GM20000 (cell line): ENCODE measurements at regions not wholly inside any gene's neighbourhood (a gene's known extent, or its start where the extent isn't known, plus 50 kb on each side); places are given as distances from the start of the nearest gene placed in this dataset.

ENCODE experiments used
- DNase-seq: peaks from one replicate; pipeline ENCODE4 v3.0.0; 2012; ENCODE audit warnings: low spot score
- CTCF ChIP-seq: IDR thresholded peaks from 2 replicates; pipeline ENCODE4 v1.5.1; 2012; ENCODE audit warnings: mild to moderate bottlenecking, control low read depth; ENCODE audit errors: extremely low read depth, missing control alignments

GRCh38 chr5:124516567-124516966 lies 229.9 kb downstream of the ZNF608 start:
- DNase-seq, result no peak
- no peak for TF ChIP-seq CTCF

- DNase-seq, result no peak
- TF ChIP-seq CTCF, result no peak
Measured at GRCh38 chr5:124515497-124516245, 230.8 kb downstream of the ZNF608 start.

- TF ChIP-seq CTCF, result no peak
- no peak for DNase-seq
Measured at GRCh38 chr5:124514956-124515355, 231.5 kb downstream of the ZNF608 start.

GRCh38 chr5:124512952-124513632 lies 233.3 kb downstream of the ZNF608 start:
- DNase-seq, result no peak
- TF ChIP-seq CTCF, result no peak

- DNase-seq, result no peak
- no peak for TF ChIP-seq CTCF
Measured at GRCh38 chr5:124512236-124512635, 234.2 kb downstream of the ZNF608 start.

GRCh38 chr5:124511791-124512190 lies 234.6 kb downstream of the ZNF608 start:
- DNase-seq, result no peak
- TF ChIP-seq CTCF, result no peak

- TF ChIP-seq CTCF, result no peak
- no peak for DNase-seq
Measured at GRCh38 chr5:124507688-124508087, 238.8 kb downstream of the ZNF608 start.
